GM12874 (cell line): ENCODE measurements at regions not wholly inside any gene's neighbourhood (a gene's known extent, or its start where the extent isn't known, plus 50 kb on each side); places are given as distances from the start of the nearest gene placed in this dataset.

Experiments used
- CTCF ChIP-seq: IDR thresholded peaks from 2 replicates; pipeline ENCODE4 v1.5.1; 2011; ENCODE audit warnings: low read depth, mild to moderate bottlenecking, control low read depth, low read length, moderate library complexity; ENCODE audit not compliant: insufficient read depth

- TF ChIP-seq CTCF, result no peak
Observed at GRCh38 chr4:23202712-23203247, 510.0 kb downstream of the GBA3 start.

- TF ChIP-seq CTCF, result no peak
Observed at GRCh38 chr4:23194751-23195150, 502.0 kb downstream of the GBA3 start.

- TF ChIP-seq CTCF, result no peak
Observed at GRCh38 chr4:23174179-23174578, 481.4 kb downstream of the GBA3 start.

GRCh38 chr4:23171976-23172375 lies 479.2 kb downstream of the GBA3 start:
- no peak for TF ChIP-seq CTCF

GRCh38 chr4:23169608-23170311 lies 477.0 kb downstream of the GBA3 start:
- no peak for TF ChIP-seq CTCF

GRCh38 chr4:23166919-23167318 lies 474.2 kb downstream of the GBA3 start:
- TF ChIP-seq CTCF, result no peak

GRCh38 chr4:23166407-23166806 lies 473.7 kb downstream of the GBA3 start:
- no peak for TF ChIP-seq CTCF
